Uterus (tissue), 2 donors: ENCODE measurements at regions not wholly inside any gene's neighbourhood (a gene's known extent, or its start where the extent isn't known, plus 50 kb on each side); places are given as distances from the start of the nearest gene placed in this dataset.

ENCODE experiments used
- CTCF ChIP-seq, 4 experiments: fragments of 200-600 bp in 2 of 4; fragments of 450-650 bp in 2 of 4; sonication (generic) in 2 of 4; IDR thresholded peaks; one replicate each; pipeline ENCODE4 v1.5.1; 2016 to 2019; ENCODE audit warnings: antibody characterized with exemption in 4 of 4, mild to moderate bottlenecking in 2 of 4, moderate library complexity in 1 of 4
- POLR2A ChIP-seq, 2 donors: fragments of 450-650 bp; IDR thresholded peaks; one replicate each; pipeline ENCODE4 v1.6.1; 2016; ENCODE audit warnings: antibody characterized with exemption in 2 of 2, mild to moderate bottlenecking in 1 of 2, moderate library complexity in 1 of 2

- TF ChIP-seq CTCF (IDR thresholded peaks at IDR 0.05) (no peak), POLR2A (IDR thresholded peaks at IDR 0.05) (no peak)
Measured at GRCh38 chr10:59479426-59479825, 117.1 kb upstream of the FAM13C start.
